AG10803 (cell line): ENCODE measurements at regions not wholly inside any gene's neighbourhood (a gene's known extent, or its start where the extent isn't known, plus 50 kb on each side); places are given as distances from the start of the nearest gene placed in this dataset.

Experiments
- DNase-seq: peaks from one replicate; pipeline ENCODE4 v3.0.0; 2010; ENCODE audit warnings: low read depth
- H3K4me3 ChIP-seq: 2 replicates; pipeline ENCODE4 v1.5.1; 2011; ENCODE audit warnings: mild to moderate bottlenecking, low read length, control low read depth
- TF ChIP-seq, protein P1 (sequence below): conservative IDR thresholded peaks from 2 replicates; pipeline ENCODE4 v1.5.1; 2011; ENCODE audit warnings: mild to moderate bottlenecking, low read length, control low read depth, inconsistent platforms

DNA sequence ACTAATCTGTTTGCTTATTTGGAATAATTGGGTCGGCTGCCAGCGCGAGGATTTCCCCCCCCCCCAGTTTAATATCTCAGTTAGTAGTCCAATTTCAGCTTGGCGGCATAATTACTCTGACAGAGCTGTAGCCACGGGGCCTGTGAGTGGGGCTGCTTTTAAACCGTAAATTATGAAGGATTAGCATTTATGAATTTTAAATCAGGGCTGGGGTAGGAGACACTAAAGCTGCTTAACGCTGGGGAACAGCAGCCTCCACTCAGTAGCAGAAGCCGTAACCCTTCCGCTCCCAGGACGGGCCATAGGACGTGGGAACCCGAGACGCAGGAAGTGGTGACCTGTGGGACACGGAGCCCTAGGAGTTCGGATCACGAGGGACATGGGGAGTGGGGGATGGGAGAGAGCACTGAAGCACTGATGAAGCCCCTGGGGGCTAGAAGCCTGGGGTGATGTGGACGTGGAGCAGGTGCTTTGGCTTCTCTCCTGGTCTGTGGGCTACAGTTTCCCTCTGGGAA, 66.2 kb upstream of the LMO1 start:
- H3K4me3 ChIP-seq, result no peak overlapping the region
- no peak for DNase-seq

GRCh38 chr11:8329336-8329735, 65.7 kb upstream of the LMO1 start:
- DNase-seq, result no peak
- H3K4me3 ChIP-seq, result no peak overlapping the region
- TF ChIP-seq, protein P1, sequence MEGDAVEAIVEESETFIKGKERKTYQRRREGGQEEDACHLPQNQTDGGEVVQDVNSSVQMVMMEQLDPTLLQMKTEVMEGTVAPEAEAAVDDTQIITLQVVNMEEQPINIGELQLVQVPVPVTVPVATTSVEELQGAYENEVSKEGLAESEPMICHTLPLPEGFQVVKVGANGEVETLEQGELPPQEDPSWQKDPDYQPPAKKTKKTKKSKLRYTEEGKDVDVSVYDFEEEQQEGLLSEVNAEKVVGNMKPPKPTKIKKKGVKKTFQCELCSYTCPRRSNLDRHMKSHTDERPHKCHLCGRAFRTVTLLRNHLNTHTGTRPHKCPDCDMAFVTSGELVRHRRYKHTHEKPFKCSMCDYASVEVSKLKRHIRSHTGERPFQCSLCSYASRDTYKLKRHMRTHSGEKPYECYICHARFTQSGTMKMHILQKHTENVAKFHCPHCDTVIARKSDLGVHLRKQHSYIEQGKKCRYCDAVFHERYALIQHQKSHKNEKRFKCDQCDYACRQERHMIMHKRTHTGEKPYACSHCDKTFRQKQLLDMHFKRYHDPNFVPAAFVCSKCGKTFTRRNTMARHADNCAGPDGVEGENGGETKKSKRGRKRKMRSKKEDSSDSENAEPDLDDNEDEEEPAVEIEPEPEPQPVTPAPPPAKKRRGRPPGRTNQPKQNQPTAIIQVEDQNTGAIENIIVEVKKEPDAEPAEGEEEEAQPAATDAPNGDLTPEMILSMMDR, result no peak

More for the DNA sequence above, 66.2 kb upstream of the LMO1 start:
- TF ChIP-seq, protein P1, result no peak

DNA sequence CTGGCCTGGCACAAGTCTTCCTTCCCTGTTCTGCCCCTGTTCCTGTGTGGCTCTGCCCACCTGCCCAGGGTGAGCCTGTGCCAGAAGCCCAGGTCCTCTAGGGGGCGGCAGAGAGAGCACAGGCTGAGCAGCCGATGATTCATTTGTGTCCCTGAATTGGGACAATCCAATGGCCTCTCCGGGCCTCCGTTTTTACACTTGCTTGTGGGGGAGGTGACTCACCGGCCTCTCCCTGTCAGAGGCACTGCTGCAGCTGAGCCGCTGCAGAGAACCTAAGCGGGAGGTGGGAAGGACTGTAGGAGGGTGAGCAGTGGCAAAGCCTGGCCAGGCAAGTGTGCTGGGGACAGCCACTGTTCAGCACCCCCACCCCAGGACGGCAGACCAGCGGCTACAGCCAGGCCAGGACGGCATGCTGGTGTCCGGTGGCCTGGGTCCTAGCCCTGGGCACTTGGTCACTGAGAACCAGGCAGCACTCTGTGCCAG, 65.2 kb upstream of the LMO1 start:
- H3K4me3 ChIP-seq, result no peak overlapping the region
- DNase-seq, result peak; percentile 67
- TF ChIP-seq, protein P1, result peak; percentile 64

GRCh38 chr11:8328231-8328794, 64.6 kb upstream of the LMO1 start:
- no peak for DNase-seq
- TF ChIP-seq, protein P1, result no peak
- no peak overlapping the region for H3K4me3 ChIP-seq

DNA sequence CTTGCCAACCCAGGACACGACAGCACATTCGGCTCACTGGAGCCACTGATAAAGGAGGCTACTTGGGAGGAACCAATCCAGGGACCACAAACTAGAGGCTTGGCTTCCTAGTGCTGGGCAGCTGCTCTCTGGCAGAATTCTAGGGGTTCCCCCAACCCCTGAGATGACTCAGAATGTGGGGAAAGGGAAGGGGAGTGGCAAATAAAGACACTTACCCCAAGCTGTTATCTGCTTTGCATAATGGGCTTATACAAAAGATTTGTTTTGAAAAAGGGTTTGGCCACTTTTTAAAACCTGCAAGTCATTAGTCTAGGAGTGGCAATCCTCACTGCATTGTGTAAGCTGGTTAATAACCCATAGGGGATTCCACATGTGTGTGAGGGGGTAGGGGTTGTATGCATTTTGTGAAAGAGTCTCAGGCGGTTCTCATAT, 64.1 kb upstream of the LMO1 start:
- DNase-seq, result no peak
- TF ChIP-seq, protein P1, result no peak
- H3K4me3 ChIP-seq, result no peak overlapping the region

DNA sequence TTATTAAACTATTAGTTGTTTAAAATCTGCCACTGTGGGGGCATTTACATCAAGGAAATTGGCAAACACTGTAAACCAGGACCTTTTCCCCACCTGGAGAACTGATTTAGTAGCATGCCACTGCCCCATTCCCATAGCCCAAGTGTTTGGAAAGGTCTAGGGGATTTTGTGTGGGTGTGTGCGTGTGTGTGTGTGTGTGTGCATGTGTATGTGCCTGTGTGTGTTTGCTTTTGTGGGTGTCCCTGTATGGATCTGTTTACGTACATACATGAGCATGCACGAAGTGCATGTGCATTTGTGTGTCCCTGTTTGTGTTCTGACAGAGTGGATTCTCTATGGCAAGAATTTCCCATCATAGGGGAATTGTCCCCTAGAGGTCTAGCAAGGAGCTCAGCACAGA, 62.7 kb upstream of the LMO1 start:
- TF ChIP-seq, protein P1, result no peak
- DNase-seq, result no peak
- no peak overlapping the region for H3K4me3 ChIP-seq

GRCh38 chr11:8325591-8326304, 62.1 kb upstream of the LMO1 start:
- TF ChIP-seq, protein P1, result no peak
- H3K4me3 ChIP-seq, result no peak overlapping the region
- no peak for DNase-seq
